ENCODE measurements at regions not wholly inside any gene's neighbourhood (a gene's known extent, or its start where the extent isn't known, plus 50 kb on each side); places are given as distances from the start of the nearest gene placed in this dataset.

DNA sequence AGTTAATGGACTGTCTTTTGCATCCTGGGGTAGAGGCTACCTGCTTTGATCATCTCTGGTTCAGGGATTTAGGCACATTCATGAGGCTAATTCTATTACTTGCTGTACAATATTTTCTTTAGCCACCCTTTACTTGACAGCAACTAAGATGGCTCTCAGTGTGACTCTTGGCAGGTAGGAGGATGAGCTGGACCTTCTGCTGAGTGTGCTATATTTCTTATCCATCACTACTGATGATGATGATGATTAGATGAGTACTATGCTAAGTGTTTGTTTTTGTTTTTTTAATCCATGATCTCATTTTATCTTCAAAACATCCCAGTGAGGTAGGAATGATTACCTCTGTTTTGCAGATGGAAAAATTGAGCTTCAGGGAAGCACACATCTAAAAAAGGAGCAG, 152.8 kb upstream of the WSCD2 start:
- Histone ChIP-seq H3K4me3 (ENCODE audit: low read length) (no peak overlapping the region), H3K9me3 (ENCODE audit: control insufficient read depth, low read depth, low read length) (no peaks in the 10 kb centered on the region), H3K27me3 (ENCODE audit: control insufficient read depth, insufficient read depth, low read length) (no peaks in the 10 kb centered on the region), H3K4me1 (ENCODE audit: control insufficient read depth, insufficient read depth, low read length) (no peaks in the 10 kb centered on the region), H3K36me3 (ENCODE audit: control insufficient read depth, insufficient read depth, low read length) (no peaks in the 10 kb centered on the region), H3K27ac (ENCODE audit: low read length) (no peak overlapping the region)
- no peak for DNase-seq

DNA sequence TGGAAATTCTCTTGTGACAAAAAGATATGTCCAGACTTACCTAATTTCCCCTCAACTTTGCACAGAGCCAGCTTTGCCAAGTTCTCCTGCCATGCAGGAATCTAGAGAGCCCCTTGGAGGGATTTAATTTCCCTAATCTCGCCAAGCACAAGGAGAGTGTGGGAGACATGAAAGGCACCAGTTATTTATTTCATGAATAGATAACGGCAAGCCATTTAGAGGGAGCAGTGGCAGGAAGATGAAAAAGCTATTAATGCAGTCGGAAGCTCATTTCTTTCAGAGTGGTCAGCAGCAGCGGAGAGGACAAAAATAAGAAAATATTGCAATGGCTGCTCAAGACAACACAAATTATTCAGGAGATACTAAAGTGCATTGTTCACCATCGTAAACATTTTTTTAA, 150.9 kb upstream of the WSCD2 start:
- WGBS (ENCODE audit: insufficient coverage, low lambda C conversion rate) = 81% methylated on average over 3 of the region's 5 CpGs
- Histone ChIP-seq H3K4me1 (ENCODE audit: control insufficient read depth, insufficient read depth, low read length) (no peaks in the 10 kb centered on the region), H3K27me3 (ENCODE audit: control insufficient read depth, insufficient read depth, low read length) (no peaks in the 10 kb centered on the region), H3K36me3 (ENCODE audit: control insufficient read depth, insufficient read depth, low read length) (no peaks in the 10 kb centered on the region), H3K9me3 (ENCODE audit: control insufficient read depth, low read depth, low read length) (no peaks in the 10 kb centered on the region), H3K27ac (ENCODE audit: low read length) (no peak overlapping the region), H3K4me3 (ENCODE audit: low read length) (no peak overlapping the region)
- no peak for DNase-seq

GRCh38 chr12:107978641-107979040, 150.4 kb upstream of the WSCD2 start:
- no peaks in the 10 kb centered on the region for H3K27me3 ChIP-seq (ENCODE audit: control insufficient read depth, insufficient read depth, low read length)
- no peaks in the 10 kb centered on the region for H3K4me1 ChIP-seq (ENCODE audit: control insufficient read depth, insufficient read depth, low read length)
- no peak overlapping the region for H3K27ac ChIP-seq (ENCODE audit: low read length)
- no CpG with 5 or more reads among the region's 4 CpGs for WGBS (ENCODE audit: insufficient coverage, low lambda C conversion rate)
- no peaks in the 10 kb centered on the region for H3K36me3 ChIP-seq (ENCODE audit: control insufficient read depth, insufficient read depth, low read length)
- no peak for DNase-seq
- no peak overlapping the region for H3K4me3 ChIP-seq (ENCODE audit: low read length)
- H3K9me3 ChIP-seq (ENCODE audit: control insufficient read depth, low read depth, low read length) = no peaks in the 10 kb centered on the region

GRCh38 chr12:107983756-107984472, 145.2 kb upstream of the WSCD2 start:
- Histone ChIP-seq H3K27me3 (ENCODE audit: control insufficient read depth, insufficient read depth, low read length) (no peaks in the 10 kb centered on the region), H3K4me1 (ENCODE audit: control insufficient read depth, insufficient read depth, low read length) (no peaks in the 10 kb centered on the region), H3K27ac (ENCODE audit: low read length) (no peak overlapping the region), H3K4me3 (ENCODE audit: low read length) (no peak overlapping the region), H3K36me3 (ENCODE audit: control insufficient read depth, insufficient read depth, low read length) (no peaks in the 10 kb centered on the region), H3K9me3 (ENCODE audit: control insufficient read depth, low read depth, low read length) (no peaks in the 10 kb centered on the region)
- DNase-seq = no peak
- WGBS (ENCODE audit: insufficient coverage, low lambda C conversion rate) = 50% methylated on average over 1 of the region's 4 CpGs

DNA sequence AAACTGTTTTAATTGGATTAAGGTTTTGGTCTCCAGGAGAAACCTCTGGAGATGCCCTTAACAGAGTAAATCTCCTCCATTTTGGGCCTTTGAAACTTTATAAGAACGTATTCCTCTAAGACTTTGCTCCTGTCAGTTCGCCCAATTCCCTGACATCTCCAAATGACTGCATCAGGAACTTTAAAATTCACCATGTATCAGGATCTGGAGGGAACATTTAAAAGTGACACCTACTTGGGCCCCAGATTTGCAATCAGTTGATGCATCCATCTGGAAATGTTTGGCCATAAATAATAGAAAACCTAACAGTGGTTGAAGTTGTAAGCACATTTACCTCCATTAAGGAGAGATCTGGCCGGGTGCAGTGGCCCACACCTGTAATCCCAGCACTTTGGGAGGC, 144.1 kb upstream of the WSCD2 start:
- DNase-seq = no peak
- H3K36me3 ChIP-seq (ENCODE audit: control insufficient read depth, insufficient read depth, low read length) = no peaks in the 10 kb centered on the region
- no peak overlapping the region for H3K4me3 ChIP-seq (ENCODE audit: low read length)
- H3K9me3 ChIP-seq (ENCODE audit: control insufficient read depth, low read depth, low read length) = no peaks in the 10 kb centered on the region
- no peak overlapping the region for H3K27ac ChIP-seq (ENCODE audit: low read length)
- H3K27me3 ChIP-seq (ENCODE audit: control insufficient read depth, insufficient read depth, low read length) = no peaks in the 10 kb centered on the region
- no peaks in the 10 kb centered on the region for H3K4me1 ChIP-seq (ENCODE audit: control insufficient read depth, insufficient read depth, low read length)
- WGBS (ENCODE audit: insufficient coverage, low lambda C conversion rate) = 60% methylated on average over 1 of the region's 3 CpGs

DNA sequence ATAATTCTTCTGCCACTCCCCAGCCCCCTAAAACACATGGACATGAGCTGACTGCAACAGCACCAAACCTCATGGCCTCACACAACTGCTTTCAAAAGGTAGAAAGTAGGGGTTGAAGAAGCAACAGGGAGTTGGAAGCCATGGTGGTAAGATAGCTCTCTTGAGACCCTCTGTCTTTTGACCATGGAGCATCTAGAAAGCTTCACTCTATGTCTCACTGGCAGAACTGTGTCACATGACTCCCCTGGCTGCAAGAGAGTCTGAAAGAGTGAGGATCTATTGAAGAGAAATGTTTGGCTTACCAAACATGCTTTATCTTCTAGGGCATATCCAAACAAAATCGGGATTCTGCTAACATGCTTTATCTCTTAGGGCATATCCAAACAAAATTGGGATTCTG, 142.9 kb upstream of the WSCD2 start:
- Histone ChIP-seq H3K9me3 (ENCODE audit: control insufficient read depth, low read depth, low read length) (no peaks in the 10 kb centered on the region), H3K36me3 (ENCODE audit: control insufficient read depth, insufficient read depth, low read length) (no peaks in the 10 kb centered on the region)
- 20% methylated on average over 1 of the region's 1 CpG for WGBS (ENCODE audit: insufficient coverage, low lambda C conversion rate)

GRCh38 chr12:107990325-107990724, 138.8 kb upstream of the WSCD2 start:
- H3K27me3 ChIP-seq (ENCODE audit: control insufficient read depth, insufficient read depth, low read length) = no peaks in the 10 kb centered on the region
- no peaks in the 10 kb centered on the region for H3K9me3 ChIP-seq (ENCODE audit: control insufficient read depth, low read depth, low read length)
- WGBS (ENCODE audit: insufficient coverage, low lambda C conversion rate) = no CpG with 5 or more reads among the region's 2 CpGs
- peak; percentile 7 to 28 for DNase-seq
- H3K4me1 ChIP-seq (ENCODE audit: control insufficient read depth, insufficient read depth, low read length) = no peaks in the 10 kb centered on the region
- H3K36me3 ChIP-seq (ENCODE audit: control insufficient read depth, insufficient read depth, low read length) = no peaks in the 10 kb centered on the region
- no peak overlapping the region for H3K27ac ChIP-seq (ENCODE audit: low read length)
- no peak overlapping the region for H3K4me3 ChIP-seq (ENCODE audit: low read length)

More for the DNA sequence above, 142.9 kb upstream of the WSCD2 start:
- Histone ChIP-seq H3K27me3 (ENCODE audit: control insufficient read depth, insufficient read depth, low read length) (no peaks in the 10 kb centered on the region), H3K4me1 (ENCODE audit: control insufficient read depth, insufficient read depth, low read length) (no peaks in the 10 kb centered on the region), H3K27ac (ENCODE audit: low read length) (no peak overlapping the region), H3K4me3 (ENCODE audit: low read length) (no peak overlapping the region)
- DNase-seq = no peak

GRCh38 chr12:107992029-107992428, 137.1 kb upstream of the WSCD2 start:
- H3K4me3 ChIP-seq (ENCODE audit: low read length) = no peak overlapping the region
- no CpG with 5 or more reads among the region's 2 CpGs for WGBS (ENCODE audit: insufficient coverage, low lambda C conversion rate)
- H3K27ac ChIP-seq (ENCODE audit: low read length) = no peak overlapping the region
- H3K27me3 ChIP-seq (ENCODE audit: control insufficient read depth, insufficient read depth, low read length) = no peaks in the 10 kb centered on the region
- no peaks in the 10 kb centered on the region for H3K36me3 ChIP-seq (ENCODE audit: control insufficient read depth, insufficient read depth, low read length)
- H3K4me1 ChIP-seq (ENCODE audit: control insufficient read depth, insufficient read depth, low read length) = no peaks in the 10 kb centered on the region
- DNase-seq = no peak
- H3K9me3 ChIP-seq (ENCODE audit: control insufficient read depth, low read depth, low read length) = no peaks in the 10 kb centered on the region

DNA sequence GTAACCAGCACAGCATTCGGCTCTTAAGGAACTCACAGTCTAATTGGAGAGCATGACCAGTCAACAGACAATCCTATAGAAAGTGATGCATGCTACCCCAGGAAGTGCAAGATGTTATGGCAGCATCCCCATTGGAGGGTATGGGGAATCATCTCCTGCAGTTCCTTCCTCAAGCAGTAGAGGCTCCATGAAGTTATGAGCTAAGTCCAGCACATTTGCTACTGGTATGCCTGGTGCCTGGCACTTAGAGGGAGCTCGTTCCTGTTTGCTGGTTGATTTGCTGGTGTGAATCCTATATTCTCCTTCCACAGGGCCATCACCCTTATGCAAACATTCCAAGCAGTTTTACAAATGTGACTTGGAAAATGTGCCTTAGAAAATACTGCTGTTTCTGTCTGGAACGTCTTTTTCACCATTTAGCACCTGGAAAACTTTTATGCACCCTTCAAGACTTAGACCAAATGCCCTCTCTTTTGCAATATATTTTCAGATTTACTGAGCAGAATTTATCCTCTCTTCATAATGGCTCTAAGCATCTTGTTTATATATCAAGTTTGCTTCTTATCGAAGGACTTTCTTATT, 136.1 kb upstream of the WSCD2 start:
- peak; percentile 10 to 14 for DNase-seq
- Histone ChIP-seq H3K4me3 (ENCODE audit: low read length) (no peak overlapping the region), H3K27ac (ENCODE audit: low read length) (no peak overlapping the region), H3K36me3 (ENCODE audit: control insufficient read depth, insufficient read depth, low read length) (no peaks in the 10 kb centered on the region), H3K27me3 (ENCODE audit: control insufficient read depth, insufficient read depth, low read length) (no peaks in the 10 kb centered on the region), H3K9me3 (ENCODE audit: control insufficient read depth, low read depth, low read length) (no peaks in the 10 kb centered on the region), H3K4me1 (ENCODE audit: control insufficient read depth, insufficient read depth, low read length) (no peaks in the 10 kb centered on the region)
- WGBS (ENCODE audit: insufficient coverage, low lambda C conversion rate) = 58% methylated on average over 2 of the region's 4 CpGs

DNA sequence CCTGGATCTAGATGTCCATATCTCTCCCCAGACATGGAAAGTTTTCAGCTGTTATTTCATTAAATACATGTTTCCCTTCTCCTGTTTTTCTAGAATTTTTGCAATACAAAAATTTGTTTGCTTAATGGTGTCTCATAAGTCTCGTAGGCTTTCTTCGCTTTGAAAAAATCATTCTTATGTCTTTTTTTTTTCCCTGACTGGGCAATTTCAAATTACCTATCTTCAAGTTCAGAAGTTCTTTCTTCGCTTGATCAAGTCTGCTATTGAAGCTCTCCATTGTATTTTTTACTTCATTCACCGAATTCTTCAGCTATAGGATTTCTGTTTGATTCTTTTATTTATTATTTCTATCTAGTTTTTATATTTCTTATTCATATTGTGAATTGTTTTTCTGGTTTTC, 130.2 kb upstream of the WSCD2 start:
- DNase-seq = no peak
- no peak overlapping the region for H3K4me3 ChIP-seq (ENCODE audit: low read length)
- H3K27me3 ChIP-seq (ENCODE audit: control insufficient read depth, insufficient read depth, low read length) = no peaks in the 10 kb centered on the region
- H3K9me3 ChIP-seq (ENCODE audit: control insufficient read depth, low read depth, low read length) = peaks cover 4% of the 10 kb centered on the region
- H3K27ac ChIP-seq (ENCODE audit: low read length) = no peak overlapping the region
- no peaks in the 10 kb centered on the region for H3K36me3 ChIP-seq (ENCODE audit: control insufficient read depth, insufficient read depth, low read length)
- H3K4me1 ChIP-seq (ENCODE audit: control insufficient read depth, insufficient read depth, low read length) = no peaks in the 10 kb centered on the region
- WGBS (ENCODE audit: insufficient coverage, low lambda C conversion rate) = 91% methylated on average over 4 of the region's 4 CpGs

- no peak for DNase-seq
- WGBS (ENCODE audit: insufficient coverage, low lambda C conversion rate) = no CpG with 5 or more reads among the region's 2 CpGs
Measured at GRCh38 chr12:108000111-108000510, 129.0 kb upstream of the WSCD2 start.

More at GRCh38 chr12:108000111-108000510, 129.0 kb upstream of the WSCD2 start:
- Histone ChIP-seq H3K27me3 (ENCODE audit: control insufficient read depth, insufficient read depth, low read length) (no peaks in the 10 kb centered on the region), H3K27ac (ENCODE audit: low read length) (no peak overlapping the region), H3K4me3 (ENCODE audit: low read length) (no peak overlapping the region), H3K4me1 (ENCODE audit: control insufficient read depth, insufficient read depth, low read length) (no peaks in the 10 kb centered on the region), H3K9me3 (ENCODE audit: control insufficient read depth, low read depth, low read length) (peaks cover 4% of the 10 kb centered on the region), H3K36me3 (ENCODE audit: control insufficient read depth, insufficient read depth, low read length) (no peaks in the 10 kb centered on the region)
